ENCODE measurements at regions not wholly inside any gene's neighbourhood (a gene's known extent, or its start where the extent isn't known, plus 50 kb on each side); places are given as distances from the start of the nearest gene placed in this dataset.

DNA sequence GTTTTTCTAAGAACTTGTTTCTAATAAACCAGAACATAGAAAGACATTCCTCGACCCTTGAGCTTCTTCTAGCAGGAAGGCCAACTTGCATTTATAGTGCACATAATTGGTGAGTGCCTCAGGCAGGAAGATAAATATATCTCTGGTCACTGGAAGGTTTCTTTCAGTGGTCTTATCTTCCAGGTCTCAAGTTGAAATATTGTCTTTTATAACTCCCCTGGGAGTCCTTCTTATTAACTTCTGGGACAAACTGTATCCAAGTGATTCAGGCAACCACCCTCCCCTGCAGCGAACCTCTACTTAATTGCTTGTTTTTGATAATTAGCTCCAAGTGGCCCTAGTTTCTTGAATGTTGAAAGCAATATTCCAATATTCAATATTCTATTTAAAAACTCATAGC lies 346.8 kb upstream of the GOLIM4 start:
- H2AFZ ChIP-seq (ENCODE audit: low read depth, low read length), result no peak overlapping the region

DNA sequence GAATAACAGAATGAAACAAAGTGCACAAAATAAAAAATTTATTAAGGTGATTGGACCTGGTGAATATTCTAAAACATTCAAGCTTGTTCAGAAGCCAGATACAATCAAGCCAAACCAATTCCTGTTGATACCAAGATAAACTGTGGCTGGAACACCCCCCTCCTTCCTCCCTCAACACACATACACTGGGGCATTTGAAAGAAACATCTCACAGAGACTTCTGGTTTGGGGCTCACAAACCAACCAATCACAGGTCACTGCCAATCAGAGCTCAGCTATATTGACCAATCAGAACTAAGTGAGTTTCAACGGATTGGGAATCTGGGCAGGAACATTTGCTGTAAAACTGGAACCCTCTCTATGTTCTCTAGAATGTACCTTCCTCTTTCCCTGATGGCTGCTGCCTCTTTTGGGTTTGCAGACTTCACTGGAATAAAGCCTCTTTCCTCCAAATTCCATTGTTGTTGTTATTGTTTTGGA lies 340.6 kb upstream of the GOLIM4 start:
- H3K4me1 ChIP-seq (ENCODE audit: insufficient read depth, low read length), result peaks cover 10% of the 10 kb centered on the region
- H3K9me3 ChIP-seq (ENCODE audit: low read length), result no peaks in the 10 kb centered on the region
- no peak overlapping the region for H3K4me3 ChIP-seq (ENCODE audit: low read length)
- H3K36me3 ChIP-seq (ENCODE audit: insufficient read depth, low read length), result no peaks in the 10 kb centered on the region
- no peaks in the 10 kb centered on the region for H3K27me3 ChIP-seq (ENCODE audit: insufficient read depth, low read length)
- no peak overlapping the region for H2AFZ ChIP-seq (ENCODE audit: low read depth, low read length)

More for the DNA sequence above, 346.8 kb upstream of the GOLIM4 start:
- no peaks in the 10 kb centered on the region for H3K4me1 ChIP-seq (ENCODE audit: insufficient read depth, low read length)
- H3K9me3 ChIP-seq (ENCODE audit: low read length), result no peaks in the 10 kb centered on the region
- no peaks in the 10 kb centered on the region for H3K27me3 ChIP-seq (ENCODE audit: insufficient read depth, low read length)
- no peak overlapping the region for H3K4me3 ChIP-seq (ENCODE audit: low read length)
- H3K36me3 ChIP-seq (ENCODE audit: insufficient read depth, low read length), result no peaks in the 10 kb centered on the region

DNA sequence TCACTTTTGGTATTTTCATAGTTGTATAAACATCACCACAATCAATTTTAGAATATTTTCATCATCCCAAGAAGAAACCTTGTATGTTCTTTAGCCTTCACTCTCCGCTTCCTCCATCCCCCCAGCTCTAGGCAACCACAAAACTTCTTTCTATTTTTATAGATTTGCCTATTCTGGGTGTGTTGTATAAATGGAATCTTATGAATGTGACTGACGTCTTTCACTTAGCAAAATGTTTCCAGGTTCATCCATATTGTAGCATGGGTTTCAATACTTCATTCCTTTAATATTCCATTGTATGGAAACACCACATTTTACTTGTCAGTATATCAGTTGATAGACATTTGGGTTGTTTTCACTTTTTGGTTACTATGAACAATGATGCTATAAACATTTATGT lies 335.8 kb upstream of the GOLIM4 start:
- Histone ChIP-seq H3K36me3 (ENCODE audit: insufficient read depth, low read length) (peaks cover 1% of the 10 kb centered on the region), H3K4me3 (ENCODE audit: low read length) (no peak overlapping the region), H2AFZ (ENCODE audit: low read depth, low read length) (no peak overlapping the region), H3K4me1 (ENCODE audit: insufficient read depth, low read length) (peaks cover 10% of the 10 kb centered on the region), H3K9me3 (ENCODE audit: low read length) (no peaks in the 10 kb centered on the region), H3K27me3 (ENCODE audit: insufficient read depth, low read length) (no peaks in the 10 kb centered on the region)

DNA sequence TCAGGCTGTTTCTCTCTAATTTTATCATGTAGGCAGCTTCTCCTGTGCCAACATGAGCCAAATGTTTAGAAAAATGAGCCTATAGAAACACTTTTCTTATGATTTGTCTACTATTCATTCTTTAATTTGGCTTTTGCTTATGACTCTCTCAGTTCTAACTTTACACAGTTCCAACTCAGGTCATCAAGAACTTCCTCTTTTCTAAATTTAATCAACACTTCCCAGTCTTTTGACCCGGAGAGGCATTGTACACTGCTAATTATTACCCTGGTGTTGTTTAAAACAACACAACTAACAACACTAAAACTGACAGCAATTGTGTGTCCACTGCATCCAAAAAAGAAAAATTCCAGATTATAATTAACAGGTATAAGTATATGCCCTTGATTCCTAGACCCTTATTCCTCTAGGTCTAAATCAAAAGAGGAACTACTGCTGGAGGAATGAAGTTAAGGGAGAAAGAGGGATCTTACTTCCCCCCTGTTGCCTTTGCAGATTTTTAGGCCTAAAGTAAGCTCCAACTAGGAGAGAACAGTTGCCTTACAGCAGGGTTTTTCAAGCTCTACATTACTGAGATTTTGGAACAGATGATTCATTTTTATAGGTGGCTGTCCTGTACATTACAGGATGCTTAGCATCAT lies 332.2 kb upstream of the GOLIM4 start:
- Histone ChIP-seq H3K4me1 (ENCODE audit: insufficient read depth, low read length) (no peaks in the 10 kb centered on the region), H2AFZ (ENCODE audit: low read depth, low read length) (no peak overlapping the region), H3K36me3 (ENCODE audit: insufficient read depth, low read length) (peaks cover 5% of the 10 kb centered on the region), H3K27me3 (ENCODE audit: insufficient read depth, low read length) (no peaks in the 10 kb centered on the region), H3K9me3 (ENCODE audit: low read length) (peaks cover 2% of the 10 kb centered on the region), H3K4me3 (ENCODE audit: low read length) (no peak overlapping the region)

DNA sequence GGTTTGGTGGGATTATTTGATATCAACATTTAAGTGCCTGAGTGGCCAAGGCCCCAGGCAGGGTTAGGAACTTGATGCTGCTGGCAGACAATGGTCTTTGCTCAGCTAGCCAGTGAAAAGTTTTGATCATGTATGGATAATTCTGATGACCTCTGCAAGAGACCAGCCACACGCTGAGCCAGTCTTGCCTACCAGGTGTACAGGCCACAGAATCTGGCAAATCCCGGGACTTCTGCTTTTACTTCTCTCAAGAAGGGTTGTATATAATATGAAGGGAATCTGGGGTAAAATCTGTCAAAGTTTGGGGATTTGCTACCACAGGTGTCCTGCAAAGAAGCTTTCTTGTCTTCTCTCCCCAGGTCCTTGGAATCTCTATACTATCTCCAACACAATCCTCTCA lies 331.4 kb upstream of the GOLIM4 start:
- no peaks in the 10 kb centered on the region for H3K27me3 ChIP-seq (ENCODE audit: insufficient read depth, low read length)
- H3K9me3 ChIP-seq (ENCODE audit: low read length), result peaks cover 2% of the 10 kb centered on the region
- peaks cover 5% of the 10 kb centered on the region for H3K36me3 ChIP-seq (ENCODE audit: insufficient read depth, low read length)
- no peak overlapping the region for H3K4me3 ChIP-seq (ENCODE audit: low read length)
- no peaks in the 10 kb centered on the region for H3K4me1 ChIP-seq (ENCODE audit: insufficient read depth, low read length)
- H2AFZ ChIP-seq (ENCODE audit: low read depth, low read length), result no peak overlapping the region

DNA sequence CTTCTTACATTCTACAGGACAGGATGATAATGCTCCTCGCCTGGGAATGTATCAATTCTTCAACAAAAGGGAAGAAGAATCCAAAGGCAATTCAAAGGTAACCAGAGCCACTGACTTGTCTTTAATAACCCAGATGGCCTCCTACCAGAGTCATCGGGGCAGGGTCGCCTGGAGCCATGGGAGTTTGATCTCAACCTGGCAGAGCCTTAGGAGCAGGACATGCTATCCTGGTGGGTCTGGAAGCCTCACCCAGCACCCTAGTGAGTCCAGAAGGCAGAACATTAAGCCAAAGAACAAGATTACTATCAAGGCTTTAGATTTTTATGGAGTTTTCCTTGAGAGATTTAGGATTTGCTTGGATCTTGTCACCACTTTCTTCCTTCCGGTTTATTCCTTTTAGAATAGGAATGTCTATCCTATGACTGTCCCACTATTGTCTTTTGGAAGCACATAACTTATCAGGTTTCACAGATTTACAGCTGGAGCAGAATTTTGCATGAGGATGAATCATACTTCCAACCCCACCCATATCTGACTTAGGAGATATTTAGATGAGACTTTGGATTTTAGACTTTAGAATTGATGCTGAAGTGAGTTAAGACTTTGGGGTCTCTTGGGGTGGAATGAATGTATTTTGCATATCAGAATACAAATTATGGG lies 330.3 kb upstream of the GOLIM4 start:
- Histone ChIP-seq H3K27me3 (ENCODE audit: insufficient read depth, low read length) (no peaks in the 10 kb centered on the region), H3K4me1 (ENCODE audit: insufficient read depth, low read length) (no peaks in the 10 kb centered on the region), H3K36me3 (ENCODE audit: insufficient read depth, low read length) (peaks cover 5% of the 10 kb centered on the region), H3K9me3 (ENCODE audit: low read length) (peaks cover 2% of the 10 kb centered on the region), H3K4me3 (ENCODE audit: low read length) (no peak overlapping the region), H2AFZ (ENCODE audit: low read depth, low read length) (no peak overlapping the region)

DNA sequence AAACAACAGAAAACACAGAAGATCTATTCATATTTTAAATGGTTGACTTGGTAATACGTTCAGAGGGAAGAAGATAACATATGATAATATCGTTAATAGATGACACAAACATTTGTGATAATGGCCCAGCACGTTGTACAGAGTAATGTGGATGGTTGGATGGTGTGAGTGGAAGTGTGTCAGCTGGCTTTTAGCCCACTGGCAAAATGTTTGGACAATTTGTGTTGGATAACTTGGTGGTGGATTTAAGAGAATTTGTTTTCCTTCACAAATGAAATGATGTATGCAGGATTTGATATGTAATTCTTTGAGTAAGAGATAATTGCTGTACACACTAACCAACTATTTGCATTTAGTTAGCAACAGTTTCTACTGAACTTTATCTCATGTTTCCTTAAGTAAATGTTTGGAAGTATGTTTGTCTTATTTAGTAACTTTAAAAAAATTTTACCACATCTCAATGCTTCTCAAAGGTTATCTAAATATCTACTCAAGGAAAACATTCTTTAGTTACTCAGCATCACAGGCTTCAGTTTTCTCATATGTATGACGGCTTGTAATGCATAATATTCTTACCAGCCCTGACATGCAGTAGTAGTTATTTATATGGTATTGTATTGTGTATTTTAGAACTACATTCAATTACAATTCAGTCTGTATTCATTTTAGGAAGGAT lies 328.5 kb upstream of the GOLIM4 start:
- no peak overlapping the region for H3K4me3 ChIP-seq (ENCODE audit: low read length)
- no peaks in the 10 kb centered on the region for H3K27me3 ChIP-seq (ENCODE audit: insufficient read depth, low read length)
- H2AFZ ChIP-seq (ENCODE audit: low read depth, low read length), result no peak overlapping the region
- peaks cover 5% of the 10 kb centered on the region for H3K36me3 ChIP-seq (ENCODE audit: insufficient read depth, low read length)
- H3K9me3 ChIP-seq (ENCODE audit: low read length), result peaks cover 2% of the 10 kb centered on the region
- H3K4me1 ChIP-seq (ENCODE audit: insufficient read depth, low read length), result peaks cover under 1% of the 10 kb centered on the region

DNA sequence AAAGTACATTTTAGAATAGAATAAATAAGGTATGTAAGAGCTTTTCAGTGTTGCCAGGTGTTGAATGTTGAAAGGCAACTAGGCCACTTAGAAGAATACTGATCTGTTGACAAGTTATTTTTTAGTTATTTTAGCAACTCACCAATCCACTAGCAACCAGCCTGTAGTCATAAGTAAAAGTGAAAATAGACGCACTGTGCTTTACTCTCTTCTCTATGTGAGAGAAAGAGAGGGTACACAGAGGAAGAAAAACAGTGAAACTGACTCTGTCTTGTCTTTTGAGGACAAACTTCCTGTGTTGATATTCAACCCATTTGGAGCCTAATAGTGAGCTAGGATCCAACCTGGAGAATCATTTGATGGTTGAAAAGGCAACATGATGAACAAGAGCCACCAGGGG lies 327.1 kb upstream of the GOLIM4 start:
- H3K27me3 ChIP-seq (ENCODE audit: insufficient read depth, low read length), result no peaks in the 10 kb centered on the region
- peaks cover 5% of the 10 kb centered on the region for H3K36me3 ChIP-seq (ENCODE audit: insufficient read depth, low read length)
- H3K9me3 ChIP-seq (ENCODE audit: low read length), result peaks cover 2% of the 10 kb centered on the region
- no peak overlapping the region for H2AFZ ChIP-seq (ENCODE audit: low read depth, low read length)
- peaks cover 13% of the 10 kb centered on the region for H3K4me1 ChIP-seq (ENCODE audit: insufficient read depth, low read length)
- H3K4me3 ChIP-seq (ENCODE audit: low read length), result no peak overlapping the region

DNA sequence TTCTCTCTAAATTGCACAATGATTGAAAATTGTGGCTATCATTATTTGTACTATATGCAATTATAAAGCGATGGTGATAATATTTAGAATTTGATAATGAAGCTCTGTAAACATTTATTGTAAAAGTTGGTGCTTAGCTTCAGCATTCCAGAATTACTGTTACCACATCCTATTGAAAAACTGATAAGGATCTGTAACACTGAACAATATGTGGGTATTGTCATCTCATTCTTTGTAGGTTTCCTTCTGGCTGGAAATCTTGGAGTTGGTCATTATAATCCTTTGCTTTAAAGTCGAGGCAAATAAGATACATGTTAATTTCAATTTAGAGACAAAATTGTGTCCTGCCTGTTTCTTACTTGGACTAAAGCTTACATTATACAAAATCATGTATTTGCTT lies 323.4 kb upstream of the GOLIM4 start:
- H3K9me3 ChIP-seq (ENCODE audit: low read length), result no peaks in the 10 kb centered on the region
- no peak overlapping the region for H3K4me3 ChIP-seq (ENCODE audit: low read length)
- no peaks in the 10 kb centered on the region for H3K36me3 ChIP-seq (ENCODE audit: insufficient read depth, low read length)
- H2AFZ ChIP-seq (ENCODE audit: low read depth, low read length), result no peak overlapping the region
- H3K27me3 ChIP-seq (ENCODE audit: insufficient read depth, low read length), result no peaks in the 10 kb centered on the region
- peaks cover 13% of the 10 kb centered on the region for H3K4me1 ChIP-seq (ENCODE audit: insufficient read depth, low read length)

DNA sequence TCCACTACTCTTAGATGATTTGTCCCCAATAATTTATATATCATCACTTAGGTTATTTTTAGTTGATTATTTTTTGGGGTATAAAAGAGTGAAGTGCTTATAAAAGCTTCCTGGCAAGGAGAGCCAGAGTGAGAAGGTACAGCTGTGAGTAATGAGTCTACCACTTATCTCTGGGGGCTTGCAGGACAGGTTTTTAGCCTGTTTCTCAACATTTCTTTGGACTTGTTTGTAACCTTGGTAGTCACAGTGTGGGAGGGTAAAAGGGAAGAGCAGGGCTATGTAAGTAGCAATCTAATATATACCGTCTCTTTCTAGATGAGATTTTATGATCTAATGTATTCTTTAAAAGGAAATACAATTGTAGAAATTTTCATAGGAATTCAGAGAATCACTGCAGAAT lies 321.3 kb upstream of the GOLIM4 start:
- Histone ChIP-seq H3K4me1 (ENCODE audit: insufficient read depth, low read length) (peaks cover 13% of the 10 kb centered on the region), H2AFZ (ENCODE audit: low read depth, low read length) (no peak overlapping the region), H3K9me3 (ENCODE audit: low read length) (no peaks in the 10 kb centered on the region), H3K4me3 (ENCODE audit: low read length) (no peak overlapping the region), H3K27me3 (ENCODE audit: insufficient read depth, low read length) (no peaks in the 10 kb centered on the region), H3K36me3 (ENCODE audit: insufficient read depth, low read length) (no peaks in the 10 kb centered on the region)

DNA sequence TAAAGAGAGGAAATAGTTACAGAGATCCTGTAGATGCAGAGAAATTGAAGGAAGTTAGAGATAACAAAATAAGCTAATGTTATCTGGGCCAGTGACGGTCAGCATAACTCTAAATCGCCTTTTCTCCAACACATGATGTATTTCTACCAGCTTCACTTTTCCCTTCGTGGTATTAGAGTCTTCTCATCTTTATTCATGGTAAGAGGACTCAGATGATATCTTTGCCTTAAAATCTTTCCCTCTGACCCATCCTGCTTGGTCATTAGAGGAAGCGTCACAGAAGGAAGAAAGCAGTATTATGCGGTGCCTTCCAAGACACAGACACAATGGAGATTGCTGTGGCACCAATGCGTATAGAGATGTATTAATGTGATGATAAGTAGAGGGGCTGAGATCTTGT lies 320.7 kb upstream of the GOLIM4 start:
- Histone ChIP-seq H2AFZ (ENCODE audit: low read depth, low read length) (no peak overlapping the region), H3K4me1 (ENCODE audit: insufficient read depth, low read length) (peaks cover 13% of the 10 kb centered on the region), H3K27me3 (ENCODE audit: insufficient read depth, low read length) (no peaks in the 10 kb centered on the region), H3K36me3 (ENCODE audit: insufficient read depth, low read length) (no peaks in the 10 kb centered on the region), H3K4me3 (ENCODE audit: low read length) (no peak overlapping the region), H3K9me3 (ENCODE audit: low read length) (no peaks in the 10 kb centered on the region)

DNA sequence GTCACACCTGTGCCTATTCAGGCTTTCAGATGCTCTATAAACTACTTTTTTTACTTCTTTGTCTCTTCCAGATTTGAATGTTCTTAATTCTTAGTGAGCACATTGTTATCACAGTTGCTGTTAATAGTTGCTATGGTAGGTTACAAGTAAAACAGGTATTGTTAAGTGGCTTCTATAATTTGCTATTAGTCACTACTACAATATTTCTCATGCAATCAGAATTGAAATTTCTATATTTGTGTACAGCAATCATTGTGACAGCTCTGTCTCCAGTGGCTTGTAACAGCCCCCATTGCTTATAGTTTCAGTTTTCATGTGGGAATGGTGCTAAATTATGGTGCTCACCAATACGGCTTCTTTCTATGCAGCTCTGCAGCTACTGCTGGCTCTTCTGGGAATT lies 318.4 kb upstream of the GOLIM4 start:
- Histone ChIP-seq H3K36me3 (ENCODE audit: insufficient read depth, low read length) (no peaks in the 10 kb centered on the region), H2AFZ (ENCODE audit: low read depth, low read length) (no peak overlapping the region), H3K4me3 (ENCODE audit: low read length) (no peak overlapping the region), H3K27me3 (ENCODE audit: insufficient read depth, low read length) (no peaks in the 10 kb centered on the region), H3K4me1 (ENCODE audit: insufficient read depth, low read length) (peaks cover 12% of the 10 kb centered on the region), H3K9me3 (ENCODE audit: low read length) (no peaks in the 10 kb centered on the region)

DNA sequence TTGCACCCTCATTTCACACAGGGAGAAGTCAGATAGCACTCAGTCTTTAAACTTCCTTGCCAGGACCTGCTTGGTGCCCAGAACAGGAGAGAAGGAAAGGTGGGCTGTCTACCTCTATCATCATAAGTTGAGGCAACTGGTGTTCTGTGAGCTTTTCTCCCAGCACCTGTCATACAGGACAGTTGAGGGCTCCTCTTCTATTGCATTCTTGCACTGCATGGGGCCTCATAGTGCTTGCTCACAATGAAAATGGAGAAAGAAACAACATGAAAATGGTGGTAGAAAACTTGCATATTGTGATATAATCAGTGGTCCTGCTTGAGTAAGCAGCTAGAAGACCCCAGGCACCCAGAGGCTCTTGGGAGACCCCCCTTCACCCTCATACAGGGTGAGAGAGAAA lies 311.7 kb upstream of the GOLIM4 start:
- Histone ChIP-seq H3K9me3 (ENCODE audit: low read length) (no peaks in the 10 kb centered on the region), H3K4me1 (ENCODE audit: insufficient read depth, low read length) (no peaks in the 10 kb centered on the region), H3K4me3 (ENCODE audit: low read length) (no peak overlapping the region), H3K36me3 (ENCODE audit: insufficient read depth, low read length) (no peaks in the 10 kb centered on the region), H3K27me3 (ENCODE audit: insufficient read depth, low read length) (no peaks in the 10 kb centered on the region), H2AFZ (ENCODE audit: low read depth, low read length) (no peak overlapping the region)
